SK-N-MC (cell line): ENCODE measurements at regions not wholly inside any gene's neighbourhood (a gene's known extent, or its start where the extent isn't known, plus 50 kb on each side); places are given as distances from the start of the nearest gene placed in this dataset.
"Not testable (repeated sequence)": the region's sequence is repeated elsewhere in the genome, so short reads cannot be mapped to it uniquely, and the experiment has no call there.

ENCODE experiments used
- DNase-seq: peaks from one replicate; pipeline ENCODE4 v3.0.0-alpha.2; 2011; ENCODE audit warnings: low read depth, low spot score
- H3K27ac ChIP-seq: fragments of 200-600 bp; sonication (generic); 2 replicates; pipeline ENCODE4 v1.5.1; 2016; ENCODE audit warnings: mixed run types
- H3K36me3 ChIP-seq: fragments of 200-600 bp; sonication (generic); 2 replicates; pipeline ENCODE4 v1.6.1; 2017; ENCODE audit warnings: antibody characterized with exemption, low read length, mixed read lengths; ENCODE audit not compliant: insufficient read depth
- H3K4me3 ChIP-seq: fragments of 200-600 bp; sonication (generic); 2 replicates; pipeline ENCODE4 v1.5.1; 2016
- H3K9ac ChIP-seq: fragments of 200-600 bp; sonication (generic); 2 replicates; pipeline ENCODE4 v1.8.0; 2017; ENCODE audit warnings: mixed run types, mixed read lengths; ENCODE audit not compliant: insufficient read length
- H3K9me3 ChIP-seq: fragments of 200-600 bp; sonication (generic); 2 replicates; pipeline ENCODE4 v1.6.1; 2017; ENCODE audit warnings: low read depth, mild to moderate bottlenecking, antibody characterized with exemption, low read length, moderate library complexity, mixed read lengths
- EZH2 ChIP-seq: fragments of 200-600 bp; sonication (generic); IDR thresholded peaks from one replicate; pipeline ENCODE4 v1.6.1; 2017; ENCODE audit warnings: antibody characterized with exemption
- FOXP2 ChIP-seq: optimal IDR thresholded peaks from 2 replicates; pipeline ENCODE3; 2011; ENCODE audit warnings: mild to moderate bottlenecking, moderate library complexity; ENCODE audit not compliant: insufficient read depth; ENCODE audit errors: extremely low read length, control extremely low read depth
- POLR2AphosphoS5 ChIP-seq: IDR thresholded peaks from 2 replicates; pipeline ENCODE4 v1.6.1; 2012; ENCODE audit warnings: mild to moderate bottlenecking, low read depth, low read length, borderline replicate concordance

GRCh38 chr1:230565141-230565540 is 77.1 kb upstream of the COG2 start:
- H3K9me3 ChIP-seq = no peaks in the 10 kb centered on the region
- no peaks in the 10 kb centered on the region for H3K36me3 ChIP-seq
- TF ChIP-seq EZH2 = no peak
- H3K9ac ChIP-seq = no peak overlapping the region
- no peak for DNase-seq
- no peak overlapping the region for H3K27ac ChIP-seq
- H3K4me3 ChIP-seq = no peak overlapping the region

GRCh38 chr1:230563591-230563990 is 78.7 kb upstream of the COG2 start:
- no peak for DNase-seq
- no peak overlapping the region for H3K9ac ChIP-seq
- TF ChIP-seq POLR2AphosphoS5 (no peak), FOXP2 (no peak), EZH2 (no peak)

GRCh38 chr1:230561570-230561969 is 80.7 kb upstream of the COG2 start:
- Histone ChIP-seq H3K4me3 (no peak overlapping the region), H3K27ac (no peak overlapping the region), H3K9ac (no peak overlapping the region), H3K36me3 (no peaks in the 10 kb centered on the region), H3K9me3 (no peaks in the 10 kb centered on the region)
- TF ChIP-seq POLR2AphosphoS5 (no peak), FOXP2 (no peak), EZH2 (no peak)
- DNase-seq = no peak

More at GRCh38 chr1:230563591-230563990, 78.7 kb upstream of the COG2 start:
- H3K36me3 ChIP-seq = no peaks in the 10 kb centered on the region
- H3K27ac ChIP-seq = no peak overlapping the region
- no peak overlapping the region for H3K4me3 ChIP-seq
- no peaks in the 10 kb centered on the region for H3K9me3 ChIP-seq

GRCh38 chr1:230558324-230558723 is 84.0 kb upstream of the COG2 start:
- H3K36me3 ChIP-seq = no peaks in the 10 kb centered on the region
- H3K9me3 ChIP-seq = no peaks in the 10 kb centered on the region
- TF ChIP-seq FOXP2 = no peak
- TF ChIP-seq POLR2AphosphoS5 = no peak
- TF ChIP-seq EZH2 = no peak
- H3K4me3 ChIP-seq = no peak overlapping the region
- H3K27ac ChIP-seq = no peak overlapping the region
- no peak for DNase-seq
- H3K9ac ChIP-seq = no peak overlapping the region

- DNase-seq = no peak
- Histone ChIP-seq H3K27ac (no peak overlapping the region), H3K9ac (no peak overlapping the region), H3K4me3 (no peak overlapping the region), H3K36me3 (no peaks in the 10 kb centered on the region), H3K9me3 (no peaks in the 10 kb centered on the region)
- TF ChIP-seq FOXP2 = no peak
- TF ChIP-seq POLR2AphosphoS5 = no peak
- no peak for TF ChIP-seq EZH2
Observed at GRCh38 chr1:230556453-230556852, 85.8 kb upstream of the COG2 start.

- H3K27ac ChIP-seq = no peak overlapping the region
- no peak for TF ChIP-seq EZH2
- no peak for TF ChIP-seq FOXP2
- TF ChIP-seq POLR2AphosphoS5 = no peak
- no peak overlapping the region for H3K4me3 ChIP-seq
- no peaks in the 10 kb centered on the region for H3K9me3 ChIP-seq
- no peak for DNase-seq
- H3K9ac ChIP-seq = no peak overlapping the region
- no peaks in the 10 kb centered on the region for H3K36me3 ChIP-seq
Observed at GRCh38 chr1:230555814-230556213, 86.5 kb upstream of the COG2 start.

- TF ChIP-seq EZH2 = no peak
- no peak for TF ChIP-seq POLR2AphosphoS5
- TF ChIP-seq FOXP2 = no peak
- Histone ChIP-seq H3K9ac (no peak overlapping the region), H3K4me3 (no peak overlapping the region), H3K27ac (no peak overlapping the region), H3K36me3 (no peaks in the 10 kb centered on the region), H3K9me3 (no peaks in the 10 kb centered on the region)
- no peak for DNase-seq
Observed at GRCh38 chr1:230552880-230553279, 89.4 kb upstream of the COG2 start.

- not testable (repeated sequence) for H3K36me3 ChIP-seq, DNase-seq, H3K27ac ChIP-seq, H3K9ac ChIP-seq, H3K4me3 ChIP-seq, H3K9me3 ChIP-seq
Observed at GRCh38 chr1:230550945-230551344, 91.3 kb upstream of the COG2 start.

GRCh38 chr1:230550428-230550827 is 91.9 kb upstream of the COG2 start:
- H3K4me3 ChIP-seq = no peak overlapping the region
- no peak for TF ChIP-seq EZH2
- no peak for TF ChIP-seq POLR2AphosphoS5
- TF ChIP-seq FOXP2 = no peak
- H3K9me3 ChIP-seq = no peaks in the 10 kb centered on the region
- H3K27ac ChIP-seq = no peak overlapping the region
- H3K9ac ChIP-seq = no peak overlapping the region
- no peaks in the 10 kb centered on the region for H3K36me3 ChIP-seq
- DNase-seq = no peak

GRCh38 chr1:230549625-230550024 is 92.7 kb upstream of the COG2 start:
- Histone ChIP-seq H3K36me3 (no peaks in the 10 kb centered on the region), H3K27ac (no peak overlapping the region), H3K9ac (no peak overlapping the region), H3K9me3 (no peaks in the 10 kb centered on the region), H3K4me3 (no peak overlapping the region)
- DNase-seq = no peak
- TF ChIP-seq EZH2 (no peak), POLR2AphosphoS5 (no peak), FOXP2 (no peak)
